ENCODE measurements at regions not wholly inside any gene's neighbourhood (a gene's known extent, or its start where the extent isn't known, plus 50 kb on each side); places are given as distances from the start of the nearest gene placed in this dataset.

- DNase-seq, result no peak
Measured at GRCh38 chr3:43867436-43868072, 176.8 kb downstream of the ABHD5 start.

- no peak for DNase-seq
Measured at GRCh38 chr3:43869491-43869890, 178.8 kb downstream of the ABHD5 start.

GRCh38 chr3:43870120-43870519, 179.4 kb downstream of the ABHD5 start:
- no peak for DNase-seq

GRCh38 chr3:43870844-43871626, 180.3 kb downstream of the ABHD5 start:
- DNase-seq, result no peak

- DNase-seq, result no peak
Measured at GRCh38 chr3:43871627-43872245, 181.0 kb downstream of the ABHD5 start.

GRCh38 chr3:43872301-43872700, 181.6 kb downstream of the ABHD5 start:
- DNase-seq, result no peak

- no peak for DNase-seq
Measured at GRCh38 chr3:43872901-43873300, 182.2 kb downstream of the ABHD5 start.

- DNase-seq, result no peak
Measured at GRCh38 chr3:43873723-43874122, 183.0 kb downstream of the ABHD5 start.

GRCh38 chr3:43874290-43874689, 183.6 kb downstream of the ABHD5 start:
- no peak for DNase-seq

GRCh38 chr3:43874731-43875130, 184.0 kb downstream of the ABHD5 start:
- DNase-seq, result no peak

GRCh38 chr3:43876648-43877047, 185.9 kb downstream of the ABHD5 start:
- DNase-seq, result no peak

- DNase-seq, result no peak
Measured at GRCh38 chr3:43879166-43879565, 188.4 kb downstream of the ABHD5 start.

GRCh38 chr3:43882976-43883680, 192.4 kb downstream of the ABHD5 start:
- DNase-seq, result no peak

- DNase-seq, result no peak
Measured at GRCh38 chr3:43883729-43884396, 193.1 kb downstream of the ABHD5 start.

GRCh38 chr3:43884581-43884980, 193.8 kb downstream of the ABHD5 start:
- no peak for DNase-seq

GRCh38 chr3:43885908-43886618, 195.3 kb downstream of the ABHD5 start:
- no peak for DNase-seq

GRCh38 chr3:43892061-43892460, 201.3 kb downstream of the ABHD5 start:
- DNase-seq, result no peak

GRCh38 chr3:43892526-43892925, 201.8 kb downstream of the ABHD5 start:
- no peak for DNase-seq

- peak; percentile 3 to 13 for DNase-seq
Measured at GRCh38 chr3:43893727-43894126, 203.0 kb downstream of the ABHD5 start.

- DNase-seq, result peak; percentile 22 to 51
Measured at GRCh38 chr3:43894176-43895049, 203.7 kb downstream of the ABHD5 start.

- no peak for DNase-seq
Measured at GRCh38 chr3:43895573-43895972, 204.8 kb downstream of the ABHD5 start.
